Uterus (tissue), 2 donors: ENCODE measurements at regions not wholly inside any gene's neighbourhood (a gene's known extent, or its start where the extent isn't known, plus 50 kb on each side); places are given as distances from the start of the nearest gene placed in this dataset.
"Not testable (repeated sequence)": the region's sequence is repeated elsewhere in the genome, so short reads cannot be mapped to it uniquely, and the experiment has no call there.

ENCODE experiments used
- POLR2A ChIP-seq, 2 donors: fragments of 450-650 bp; IDR thresholded peaks; one replicate each; pipeline ENCODE4 v1.6.1; 2016; ENCODE audit warnings: antibody characterized with exemption in 2 of 2, mild to moderate bottlenecking in 1 of 2, moderate library complexity in 1 of 2
- TF ChIP-seq, protein P1 (sequence below), 4 experiments: fragments of 200-600 bp in 2 of 4; fragments of 450-650 bp in 2 of 4; sonication (generic) in 2 of 4; IDR thresholded peaks; one replicate each; pipeline ENCODE4 v1.5.1; 2016 to 2019; ENCODE audit warnings: antibody characterized with exemption in 4 of 4, mild to moderate bottlenecking in 2 of 4, moderate library complexity in 1 of 4

DNA sequence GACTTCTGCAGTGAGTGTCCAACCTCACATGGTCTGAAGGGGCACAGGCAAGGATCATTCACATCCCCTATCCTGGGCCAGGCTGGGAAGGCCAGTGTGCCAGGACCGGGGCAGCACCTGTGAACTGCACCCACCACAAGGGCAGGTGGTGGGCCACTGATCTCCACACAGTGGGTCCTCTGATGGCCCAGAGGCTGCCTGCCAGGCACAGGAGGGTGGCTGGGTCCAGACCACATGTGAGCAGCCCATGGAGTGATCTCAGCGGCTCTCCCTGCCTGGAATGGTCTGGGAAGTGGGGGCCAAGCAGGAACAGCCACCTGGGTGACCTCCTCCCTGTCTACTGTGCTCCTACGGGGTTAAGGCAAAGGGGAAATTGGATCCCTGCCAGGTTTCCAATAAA, 508.5 kb downstream of the FOXD4L4 start:
- TF ChIP-seq, protein P1, sequence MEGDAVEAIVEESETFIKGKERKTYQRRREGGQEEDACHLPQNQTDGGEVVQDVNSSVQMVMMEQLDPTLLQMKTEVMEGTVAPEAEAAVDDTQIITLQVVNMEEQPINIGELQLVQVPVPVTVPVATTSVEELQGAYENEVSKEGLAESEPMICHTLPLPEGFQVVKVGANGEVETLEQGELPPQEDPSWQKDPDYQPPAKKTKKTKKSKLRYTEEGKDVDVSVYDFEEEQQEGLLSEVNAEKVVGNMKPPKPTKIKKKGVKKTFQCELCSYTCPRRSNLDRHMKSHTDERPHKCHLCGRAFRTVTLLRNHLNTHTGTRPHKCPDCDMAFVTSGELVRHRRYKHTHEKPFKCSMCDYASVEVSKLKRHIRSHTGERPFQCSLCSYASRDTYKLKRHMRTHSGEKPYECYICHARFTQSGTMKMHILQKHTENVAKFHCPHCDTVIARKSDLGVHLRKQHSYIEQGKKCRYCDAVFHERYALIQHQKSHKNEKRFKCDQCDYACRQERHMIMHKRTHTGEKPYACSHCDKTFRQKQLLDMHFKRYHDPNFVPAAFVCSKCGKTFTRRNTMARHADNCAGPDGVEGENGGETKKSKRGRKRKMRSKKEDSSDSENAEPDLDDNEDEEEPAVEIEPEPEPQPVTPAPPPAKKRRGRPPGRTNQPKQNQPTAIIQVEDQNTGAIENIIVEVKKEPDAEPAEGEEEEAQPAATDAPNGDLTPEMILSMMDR (IDR thresholded peaks at IDR 0.05), result not testable (repeated sequence)
- TF ChIP-seq POLR2A (IDR thresholded peaks at IDR 0.05), result not testable (repeated sequence)
